ENCODE measurements at regions not wholly inside any gene's neighbourhood (a gene's known extent, or its start where the extent isn't known, plus 50 kb on each side); places are given as distances from the start of the nearest gene placed in this dataset.

- TF ChIP-seq TSHZ2 (CRISPR knock-in tag; IDR thresholded peaks at IDR 0.05) (no peak), ISL1 (CRISPR knock-in tag; IDR thresholded peaks at IDR 0.05) (no peak), GLIS3 (CRISPR knock-in tag; IDR thresholded peaks at IDR 0.05) (no peak), PATZ1 (CRISPR knock-in tag; IDR thresholded peaks at IDR 0.05; ENCODE audit: borderline replicate concordance) (no peak), CSDC2 (CRISPR knock-in tag; IDR thresholded peaks at IDR 0.05) (no peak), TCF4 (CRISPR knock-in tag; IDR thresholded peaks at IDR 0.05; ENCODE audit: borderline replicate concordance) (no peak), ARNTL (CRISPR knock-in tag; IDR thresholded peaks at IDR 0.05; ENCODE audit: borderline replicate concordance, low read depth) (no peak), CREB5 (CRISPR knock-in tag; IDR thresholded peaks at IDR 0.05; ENCODE audit: low read depth) (no peak), POU6F1 (CRISPR knock-in tag; IDR thresholded peaks at IDR 0.05; ENCODE audit: borderline replicate concordance, low read depth) (no peak)
Observed at GRCh38 chr2:239468491-239469105, 67.8 kb upstream of the HDAC4 start.
